ENCODE measurements at regions not wholly inside any gene's neighbourhood (a gene's known extent, or its start where the extent isn't known, plus 50 kb on each side); places are given as distances from the start of the nearest gene placed in this dataset.

GRCh38 chr7:136714062-136714461 lies 154.4 kb upstream of the CHRM2 start:
- no peak for TF ChIP-seq CTCF (IDR thresholded peaks at IDR 0.05; ENCODE audit: low read depth, low read length, missing control alignments)
- H3K4me3 ChIP-seq (ENCODE audit: low read depth, low read length), result no peak overlapping the region
- DNase-seq (ENCODE audit: low read depth), result no peak

GRCh38 chr7:136710751-136711150 lies 157.7 kb upstream of the CHRM2 start:
- H3K4me3 ChIP-seq (ENCODE audit: low read depth, low read length), result no peak overlapping the region
- no peak for DNase-seq (ENCODE audit: low read depth)
- no peak for TF ChIP-seq CTCF (IDR thresholded peaks at IDR 0.05; ENCODE audit: low read depth, low read length, missing control alignments)

GRCh38 chr7:136709876-136710275 lies 158.6 kb upstream of the CHRM2 start:
- no peak overlapping the region for H3K4me3 ChIP-seq (ENCODE audit: low read depth, low read length)
- no peak for DNase-seq (ENCODE audit: low read depth)
- no peak for TF ChIP-seq CTCF (IDR thresholded peaks at IDR 0.05; ENCODE audit: low read depth, low read length, missing control alignments)

- DNase-seq (ENCODE audit: low read depth), result no peak
- H3K4me3 ChIP-seq (ENCODE audit: low read depth, low read length), result no peak overlapping the region
- no peak for TF ChIP-seq CTCF (IDR thresholded peaks at IDR 0.05; ENCODE audit: low read depth, low read length, missing control alignments)
Measured at GRCh38 chr7:136702913-136703312, 165.5 kb upstream of the CHRM2 start.

- no peak for DNase-seq (ENCODE audit: low read depth)
- H3K4me3 ChIP-seq (ENCODE audit: low read depth, low read length), result no peak overlapping the region
- TF ChIP-seq CTCF (IDR thresholded peaks at IDR 0.05; ENCODE audit: low read depth, low read length, missing control alignments), result no peak
Measured at GRCh38 chr7:136698977-136699376, 169.5 kb upstream of the CHRM2 start.

GRCh38 chr7:136698231-136698630 lies 170.2 kb upstream of the CHRM2 start:
- TF ChIP-seq CTCF (IDR thresholded peaks at IDR 0.05; ENCODE audit: low read depth, low read length, missing control alignments), result no peak
- H3K4me3 ChIP-seq (ENCODE audit: low read depth, low read length), result no peak overlapping the region
- no peak for DNase-seq (ENCODE audit: low read depth)

- TF ChIP-seq CTCF (IDR thresholded peaks at IDR 0.05; ENCODE audit: low read depth, low read length, missing control alignments), result no peak
- no peak for DNase-seq (ENCODE audit: low read depth)
- no peak overlapping the region for H3K4me3 ChIP-seq (ENCODE audit: low read depth, low read length)
Measured at GRCh38 chr7:136697271-136697670, 171.2 kb upstream of the CHRM2 start.

Data from GM12864 (cell line).